Endothelial cell of umbilical vein (primary cell): ENCODE measurements at regions not wholly inside any gene's neighbourhood (a gene's known extent, or its start where the extent isn't known, plus 50 kb on each side); places are given as distances from the start of the nearest gene placed in this dataset.

ENCODE experiments used
- BruUV-seq: library from RNA; stranded (reverse); fragments of 400-500 nt; replicated peaks from 2 replicates; lab custom pipeline; 2021; lab: Mats Ljungman, UMichigan
- CTCF ChIA-PET: fragments of 300-600, 350-600 bp; sonication (Branson Sonifier 250); formaldehyde crosslinking; loops from one replicate; lab custom pipeline; 2021; ENCODE audit warnings: antibody characterized with exemption, inconsistent platforms; lab: Charles Lee
- POLR2A ChIA-PET: fragments of 300-600, 350-600 bp; sonication (Branson Sonifier 250); formaldehyde crosslinking; loops from one replicate; lab custom pipeline; 2021; ENCODE audit warnings: antibody characterized with exemption, inconsistent platforms; lab: Charles Lee
- DNase-seq: peaks from one replicate; pipeline ENCODE4 v3.0.0-alpha.2; 2011; ENCODE audit warnings: low read depth, low spot score
- FAIRE-seq: peaks from 2 replicates; lab custom pipeline; 2011; peaks lifted over from hg19 to GRCh38; lab: Jason Lieb, UNC
- H2AFZ ChIP-seq: 2 replicates; pipeline ENCODE4 v1.6.0; 2012; ENCODE audit warnings: low read depth, low read length, control low read depth, inconsistent platforms
- H3K27ac ChIP-seq: 2 replicates; pipeline ENCODE4 v1.5.1; 2011; ENCODE audit warnings: low read depth, mild to moderate bottlenecking, control low read depth, low read length, moderate library complexity; ENCODE audit not compliant: insufficient read depth
- H3K27me3 ChIP-seq, 2 experiments: 2 replicates each; pipeline versions ENCODE4 v1.6.0 to v1.6.1; 2011; ENCODE audit warnings: low read length in 2 of 2, mixed read lengths in 1 of 2; ENCODE audit not compliant: control insufficient read depth in 2 of 2, insufficient read depth in 2 of 2
- H3K36me3 ChIP-seq, 2 experiments: 2 replicates in 1 of 2; 3 replicates in 1 of 2; pipeline ENCODE4 v1.5.1; 2011; ENCODE audit warnings: low read length in 2 of 2, mild to moderate bottlenecking in 1 of 2, moderate library complexity in 1 of 2; ENCODE audit not compliant: control insufficient read depth in 2 of 2, insufficient read depth in 2 of 2; ENCODE audit errors: extremely low read depth in 1 of 2
- H3K4me1 ChIP-seq: 3 replicates; pipeline ENCODE4 v1.5.1; 2011; ENCODE audit warnings: mild to moderate bottlenecking, low read length; ENCODE audit not compliant: control insufficient read depth, insufficient read depth; ENCODE audit errors: extremely low read depth
- H3K4me2 ChIP-seq: 2 replicates; pipeline ENCODE4 v1.6.1; 2011; ENCODE audit warnings: low read length, control low read depth, mixed read lengths; ENCODE audit not compliant: insufficient read depth
- H3K4me3 ChIP-seq, 3 experiments: fragments of 200-600 bp in 1 of 3; sonication (generic), shearing (Covaris generic) in 1 of 3; replicated peaks in 1 of 3; 2 replicates each; pipeline ENCODE4 v1.5.1; 2011 to 2016; ENCODE audit warnings: control low read depth in 3 of 3, low read length in 3 of 3, mild to moderate bottlenecking in 2 of 3, inconsistent platforms in 1 of 3, low read depth in 1 of 3, moderate library complexity in 1 of 3; ENCODE audit not compliant: insufficient read depth in 1 of 3
- H3K79me2 ChIP-seq: 2 replicates; pipeline ENCODE4 v1.6.0; 2012; ENCODE audit warnings: low read length, inconsistent platforms; ENCODE audit not compliant: control insufficient read depth, insufficient read depth
- H3K9ac ChIP-seq: replicated peaks from 2 replicates; pipeline ENCODE3; 2011; ENCODE audit warnings: low read length, control low read depth; ENCODE audit not compliant: insufficient read depth; ENCODE audit errors: extremely low read depth
- H3K9me1 ChIP-seq: replicated peaks from 3 replicates; pipeline ENCODE4 v1.6.0; 2011; ENCODE audit warnings: mild to moderate bottlenecking, low read length; ENCODE audit not compliant: control insufficient read depth, insufficient read depth; ENCODE audit errors: extremely low read depth
- H3K9me3 ChIP-seq: replicated peaks from 2 replicates; pipeline ENCODE4 v1.5.1; 2012; ENCODE audit warnings: low read length, inconsistent platforms; ENCODE audit not compliant: control insufficient read depth, insufficient read depth
- H4K20me1 ChIP-seq: replicated peaks from 2 replicates; pipeline ENCODE3; 2011; ENCODE audit warnings: mild to moderate bottlenecking, low read length; ENCODE audit not compliant: control insufficient read depth, insufficient read depth; ENCODE audit errors: extremely low read depth
- EZH2 ChIP-seq: IDR thresholded peaks from 2 replicates; pipeline ENCODE4 v1.6.1; 2012; ENCODE audit warnings: borderline replicate concordance, low read depth, mild to moderate bottlenecking, moderate library complexity, low read length, inconsistent platforms; ENCODE audit not compliant: severe bottlenecking
- FOS ChIP-seq: IDR thresholded peaks from 2 replicates; pipeline ENCODE4 v1.6.1; 2011; ENCODE audit warnings: mild to moderate bottlenecking, low read length, moderate library complexity, borderline replicate concordance; ENCODE audit not compliant: insufficient read depth
- GATA2 ChIP-seq: IDR thresholded peaks from 2 replicates; pipeline ENCODE4 v1.7.0; 2011; ENCODE audit warnings: low read depth, mild to moderate bottlenecking, moderate library complexity, mixed read lengths, low read length; ENCODE audit not compliant: insufficient read length, insufficient read depth
- JUN ChIP-seq: IDR thresholded peaks from 2 replicates; pipeline ENCODE4 v1.6.1; 2011; ENCODE audit warnings: borderline replicate concordance, low read depth; ENCODE audit not compliant: insufficient read length, insufficient read depth
- MAX ChIP-seq: IDR thresholded peaks from 2 replicates; pipeline ENCODE4 v1.6.1; 2011; ENCODE audit not compliant: insufficient read depth, insufficient read length
- MYC ChIP-seq: IDR thresholded peaks from one replicate; pipeline ENCODE4 v1.6.1; 2011; ENCODE audit warnings: mild to moderate bottlenecking, low read depth, low read length
- POLR2A ChIP-seq: IDR thresholded peaks from 2 replicates; pipeline ENCODE4 v1.6.1; 2012; ENCODE audit warnings: low read depth, mild to moderate bottlenecking, control low read depth, low read length
- POLR2AphosphoS5 ChIP-seq: IDR thresholded peaks from 2 replicates; pipeline ENCODE4 v1.6.1; 2012; ENCODE audit warnings: low read depth, mild to moderate bottlenecking, control low read depth, low read length, moderate library complexity; ENCODE audit not compliant: insufficient read depth
- dilution Hi-C: fragments of 300-500 bp; cut with MboI; formaldehyde crosslinking; loops from one replicate; pipeline ENCODE4 v1.15.0; 2019; ENCODE audit warnings: low sequenced_read_pairs; ENCODE audit not compliant: extremely low pct_ligation_motif_present
- intact Hi-C: fragments of 100-400 bp; cut with micrococcal nuclease; formaldehyde crosslinking; loops from one replicate; pipeline ENCODE4 v1.10.0; 2022
- TF ChIP-seq, protein P1 (sequence below), 2 donors: IDR thresholded peaks; 1 replicate in 1 of 2; 2 replicates in 1 of 2; pipeline ENCODE4 v1.5.1; 2011; ENCODE audit warnings: low read length in 2 of 2, mild to moderate bottlenecking in 2 of 2, moderate library complexity in 2 of 2, control low read depth in 1 of 2, inconsistent platforms in 1 of 2, low read depth in 1 of 2; ENCODE audit not compliant: insufficient read depth in 1 of 2; ENCODE audit errors: extremely low read depth in 1 of 2

DNA sequence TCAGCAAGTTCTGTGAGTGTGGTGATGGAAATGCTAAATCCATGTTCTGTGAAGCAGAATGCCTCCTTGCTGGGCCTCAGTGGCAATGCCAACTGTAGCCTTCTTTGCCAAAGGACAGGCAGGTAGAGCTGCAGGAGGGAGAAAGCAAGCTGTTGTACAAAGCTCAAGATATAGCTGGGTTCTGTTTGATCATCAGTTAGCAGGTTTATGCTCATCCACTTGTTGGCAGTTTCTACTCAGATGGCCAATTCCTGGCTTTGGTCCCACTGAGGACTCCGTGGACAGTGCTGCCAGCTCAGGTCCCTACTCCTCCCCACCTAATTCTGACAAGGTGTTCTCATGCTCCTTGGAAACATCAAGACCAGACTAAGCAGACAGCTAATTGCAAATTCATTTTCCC, 65.1 kb downstream of the PRSS23 start:
- no peak overlapping the region for H3K27ac ChIP-seq
- H3K9me1 ChIP-seq: no peaks in the 10 kb centered on the region
- POLR2A ChIA-PET: no interaction called here
- no peak overlapping the region for H3K9ac ChIP-seq
- no peak for TF ChIP-seq MAX
- no peak for TF ChIP-seq JUN
- TF ChIP-seq, protein P1, sequence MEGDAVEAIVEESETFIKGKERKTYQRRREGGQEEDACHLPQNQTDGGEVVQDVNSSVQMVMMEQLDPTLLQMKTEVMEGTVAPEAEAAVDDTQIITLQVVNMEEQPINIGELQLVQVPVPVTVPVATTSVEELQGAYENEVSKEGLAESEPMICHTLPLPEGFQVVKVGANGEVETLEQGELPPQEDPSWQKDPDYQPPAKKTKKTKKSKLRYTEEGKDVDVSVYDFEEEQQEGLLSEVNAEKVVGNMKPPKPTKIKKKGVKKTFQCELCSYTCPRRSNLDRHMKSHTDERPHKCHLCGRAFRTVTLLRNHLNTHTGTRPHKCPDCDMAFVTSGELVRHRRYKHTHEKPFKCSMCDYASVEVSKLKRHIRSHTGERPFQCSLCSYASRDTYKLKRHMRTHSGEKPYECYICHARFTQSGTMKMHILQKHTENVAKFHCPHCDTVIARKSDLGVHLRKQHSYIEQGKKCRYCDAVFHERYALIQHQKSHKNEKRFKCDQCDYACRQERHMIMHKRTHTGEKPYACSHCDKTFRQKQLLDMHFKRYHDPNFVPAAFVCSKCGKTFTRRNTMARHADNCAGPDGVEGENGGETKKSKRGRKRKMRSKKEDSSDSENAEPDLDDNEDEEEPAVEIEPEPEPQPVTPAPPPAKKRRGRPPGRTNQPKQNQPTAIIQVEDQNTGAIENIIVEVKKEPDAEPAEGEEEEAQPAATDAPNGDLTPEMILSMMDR (IDR thresholded peaks at IDR 0.05; ENCODE audit: extremely low read depth in 1 of 2, insufficient read depth in 1 of 2, low read depth in 1 of 2, low read length in 2 of 2): no peak
- no peak for TF ChIP-seq EZH2
- no peak for TF ChIP-seq GATA2
- TF ChIP-seq FOS: no peak
- TF ChIP-seq POLR2AphosphoS5: no peak
- no peak for TF ChIP-seq MYC
- TF ChIP-seq POLR2A: no peak
- no peaks in the 10 kb centered on the region for H4K20me1 ChIP-seq
- CTCF ChIA-PET: interaction anchor here (1.4 to 1.8 kb wide), 2 partner anchors 37 to 257 kb away, joined by 3 to 4 read pairs; no protein-coding TSS in a partner anchor
- dilution Hi-C loops (no loop called here), intact Hi-C loops (no loop called here)
- no peak overlapping the region for H3K4me2 ChIP-seq
- H3K27me3 ChIP-seq: no peaks in the 10 kb centered on the region
- no peak overlapping the region for H3K4me3 ChIP-seq
- no peak for FAIRE-seq
- no peak overlapping the region for H2AFZ ChIP-seq
- no peak for DNase-seq
- no peaks in the 10 kb centered on the region for H3K4me1 ChIP-seq
- H3K9me3 ChIP-seq: no peaks in the 10 kb centered on the region
- H3K79me2 ChIP-seq: no peaks in the 10 kb centered on the region
- H3K36me3 ChIP-seq: no peaks in the 10 kb centered on the region
- no TSS peak for BruUV-seq
